GM12874 (cell line): ENCODE measurements at regions not wholly inside any gene's neighbourhood (a gene's known extent, or its start where the extent isn't known, plus 50 kb on each side); places are given as distances from the start of the nearest gene placed in this dataset.

Experiments
- CTCF ChIP-seq: IDR thresholded peaks from 2 replicates; pipeline ENCODE4 v1.5.1; 2011; ENCODE audit warnings: low read depth, mild to moderate bottlenecking, control low read depth, low read length, moderate library complexity; ENCODE audit not compliant: insufficient read depth

- no peak for TF ChIP-seq CTCF
These were observed 101.2 kb downstream of the TBX19 start for GRCh38 chr1:168381850-168382249.

- no peak for TF ChIP-seq CTCF
These were observed 100.3 kb downstream of the TBX19 start for GRCh38 chr1:168380945-168381344.

- TF ChIP-seq CTCF = no peak
These were observed 98.6 kb downstream of the TBX19 start for GRCh38 chr1:168379104-168379860.

GRCh38 chr1:168375566-168376300, 95.1 kb downstream of the TBX19 start:
- TF ChIP-seq CTCF = no peak

GRCh38 chr1:168374566-168374965, 93.9 kb downstream of the TBX19 start:
- TF ChIP-seq CTCF = no peak

GRCh38 chr1:168373869-168374268, 93.2 kb downstream of the TBX19 start:
- TF ChIP-seq CTCF = no peak

GRCh38 chr1:168372861-168373371, 92.2 kb downstream of the TBX19 start:
- no peak for TF ChIP-seq CTCF
